GM19023 (cell line): ENCODE measurements at regions not wholly inside any gene's neighbourhood (a gene's known extent, or its start where the extent isn't known, plus 50 kb on each side); places are given as distances from the start of the nearest gene placed in this dataset.

Source experiments
- ATAC-seq: cut with Tn5 transposase; IDR thresholded peaks from one replicate; pipeline ENCODE4 v1.9.1; 2021; ENCODE audit warnings: mild to moderate bottlenecking, moderate library complexity; ENCODE audit not compliant: unreplicated experiment

- no peak for ATAC-seq
These were observed 217.4 kb upstream of the PPP2R2D start for GRCh38 chr10:131683281-131683861.

- ATAC-seq, result no peak
These were observed 216.9 kb upstream of the PPP2R2D start for GRCh38 chr10:131683941-131684340.

- ATAC-seq, result no peak
These were observed 215.8 kb upstream of the PPP2R2D start for GRCh38 chr10:131685007-131685406.

- ATAC-seq, result no peak
These were observed 215.2 kb upstream of the PPP2R2D start for GRCh38 chr10:131685576-131685975.

- ATAC-seq, result no peak
These were observed 213.9 kb upstream of the PPP2R2D start for GRCh38 chr10:131686781-131687420.

GRCh38 chr10:131688304-131688703, 212.5 kb upstream of the PPP2R2D start:
- ATAC-seq, result no peak

- no peak for ATAC-seq
These were observed 211.8 kb upstream of the PPP2R2D start for GRCh38 chr10:131689016-131689415.

- ATAC-seq, result no peak
These were observed 211.3 kb upstream of the PPP2R2D start for GRCh38 chr10:131689486-131689885.

- no peak for ATAC-seq
These were observed 210.7 kb upstream of the PPP2R2D start for GRCh38 chr10:131689954-131690757.

- no peak for ATAC-seq
These were observed 210.0 kb upstream of the PPP2R2D start for GRCh38 chr10:131690805-131691239.

GRCh38 chr10:131691481-131692090, 209.2 kb upstream of the PPP2R2D start:
- ATAC-seq, result no peak

GRCh38 chr10:131692176-131692575, 208.6 kb upstream of the PPP2R2D start:
- no peak for ATAC-seq

- no peak for ATAC-seq
These were observed 208.0 kb upstream of the PPP2R2D start for GRCh38 chr10:131692686-131693334.

- ATAC-seq, result no peak
These were observed 207.0 kb upstream of the PPP2R2D start for GRCh38 chr10:131693766-131694165.

- ATAC-seq, result no peak
These were observed 206.5 kb upstream of the PPP2R2D start for GRCh38 chr10:131694168-131694780.

GRCh38 chr10:131694781-131695495, 205.9 kb upstream of the PPP2R2D start:
- no peak for ATAC-seq

- no peak for ATAC-seq
These were observed 205.2 kb upstream of the PPP2R2D start for GRCh38 chr10:131695496-131696165.

- no peak for ATAC-seq
These were observed 203.2 kb upstream of the PPP2R2D start for GRCh38 chr10:131697476-131698128.

- no peak for ATAC-seq
These were observed 202.6 kb upstream of the PPP2R2D start for GRCh38 chr10:131698232-131698631.
